ENCODE measurements at regions not wholly inside any gene's neighbourhood (a gene's known extent, or its start where the extent isn't known, plus 50 kb on each side); places are given as distances from the start of the nearest gene placed in this dataset.
"Not testable (repeated sequence)": the region's sequence is repeated elsewhere in the genome, so short reads cannot be mapped to it uniquely, and the experiment has no call there.

- DNase-seq = no peak
Observed at GRCh38 chr3:835096-835495, 257.7 kb upstream of the CNTN6 start.

GRCh38 chr3:839981-840380 lies 252.8 kb upstream of the CNTN6 start:
- no peak for DNase-seq

- no peak for DNase-seq
Observed at GRCh38 chr3:851098-851790, 241.6 kb upstream of the CNTN6 start.

- no peak for DNase-seq
Observed at GRCh38 chr3:852033-852432, 240.8 kb upstream of the CNTN6 start.

GRCh38 chr3:853489-853888 lies 239.3 kb upstream of the CNTN6 start:
- no peak for DNase-seq

- no peak for DNase-seq
Observed at GRCh38 chr3:859135-859534, 233.7 kb upstream of the CNTN6 start.

GRCh38 chr3:861721-862120 lies 231.1 kb upstream of the CNTN6 start:
- DNase-seq = no peak

GRCh38 chr3:869269-869668 lies 223.6 kb upstream of the CNTN6 start:
- no peak for DNase-seq

GRCh38 chr3:869734-870133 lies 223.1 kb upstream of the CNTN6 start:
- no peak for DNase-seq

GRCh38 chr3:871651-872050 lies 221.2 kb upstream of the CNTN6 start:
- DNase-seq = no peak

GRCh38 chr3:877001-877400 lies 215.8 kb upstream of the CNTN6 start:
- no peak for DNase-seq

GRCh38 chr3:878746-879145 lies 214.1 kb upstream of the CNTN6 start:
- no peak for DNase-seq

- DNase-seq = no peak
Observed at GRCh38 chr3:880371-880770, 212.5 kb upstream of the CNTN6 start.

- no peak for DNase-seq
Observed at GRCh38 chr3:882533-882932, 210.3 kb upstream of the CNTN6 start.

GRCh38 chr3:901953-902778 lies 190.7 kb upstream of the CNTN6 start:
- DNase-seq = no peak

GRCh38 chr3:905217-905616 lies 187.6 kb upstream of the CNTN6 start:
- DNase-seq = no peak

GRCh38 chr3:906739-907138 lies 186.1 kb upstream of the CNTN6 start:
- DNase-seq = no peak

- DNase-seq = no peak
Observed at GRCh38 chr3:908839-909238, 184.0 kb upstream of the CNTN6 start.

GRCh38 chr3:912717-913116 lies 180.1 kb upstream of the CNTN6 start:
- DNase-seq = not testable (repeated sequence)

GRCh38 chr3:923161-923910 lies 169.5 kb upstream of the CNTN6 start:
- no peak for DNase-seq

- DNase-seq = no peak
Observed at GRCh38 chr3:930866-931265, 162.0 kb upstream of the CNTN6 start.

- DNase-seq = no peak
Observed at GRCh38 chr3:933326-933725, 159.5 kb upstream of the CNTN6 start.

GRCh38 chr3:944786-945185 lies 148.0 kb upstream of the CNTN6 start:
- no peak for DNase-seq

All from occipital lobe (tissue), 1 donor.